HuH-7 (cell line): ENCODE measurements at regions not wholly inside any gene's neighbourhood (a gene's known extent, or its start where the extent isn't known, plus 50 kb on each side); places are given as distances from the start of the nearest gene placed in this dataset.
"Not testable (repeated sequence)": the region's sequence is repeated elsewhere in the genome, so short reads cannot be mapped to it uniquely, and the experiment has no call there.

Source experiments
- DNase-seq: peaks from one replicate; pipeline ENCODE4 v3.0.0; 2011; ENCODE audit warnings: low spot score

GRCh38 chr6:48994811-48995210 is 468.2 kb downstream of the MMUT start:
- no peak for DNase-seq

DNA sequence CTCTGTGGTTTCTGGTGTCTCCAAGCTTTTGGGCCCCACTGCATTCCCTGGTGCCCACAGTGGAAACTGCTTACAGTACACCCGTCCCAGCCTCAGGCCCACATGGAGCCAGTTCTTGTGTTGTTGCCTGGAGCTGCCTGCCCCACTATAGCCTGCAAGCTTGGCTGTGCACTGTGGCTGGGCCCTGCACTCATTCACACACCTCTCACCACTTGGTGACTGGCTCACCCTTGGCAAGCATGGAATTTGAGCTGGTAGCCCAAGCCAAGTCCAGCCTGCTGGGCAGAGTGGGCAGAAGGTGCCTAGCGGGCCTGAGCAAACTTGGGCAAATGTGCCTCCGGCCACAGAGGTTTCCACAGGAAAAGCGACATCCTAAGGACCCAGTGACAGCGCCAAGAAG is 472.3 kb downstream of the MMUT start:
- DNase-seq = no peak

GRCh38 chr6:48986845-48987244 is 476.2 kb downstream of the MMUT start:
- no peak for DNase-seq

GRCh38 chr6:48986105-48986504 is 476.9 kb downstream of the MMUT start:
- DNase-seq = no peak

DNA sequence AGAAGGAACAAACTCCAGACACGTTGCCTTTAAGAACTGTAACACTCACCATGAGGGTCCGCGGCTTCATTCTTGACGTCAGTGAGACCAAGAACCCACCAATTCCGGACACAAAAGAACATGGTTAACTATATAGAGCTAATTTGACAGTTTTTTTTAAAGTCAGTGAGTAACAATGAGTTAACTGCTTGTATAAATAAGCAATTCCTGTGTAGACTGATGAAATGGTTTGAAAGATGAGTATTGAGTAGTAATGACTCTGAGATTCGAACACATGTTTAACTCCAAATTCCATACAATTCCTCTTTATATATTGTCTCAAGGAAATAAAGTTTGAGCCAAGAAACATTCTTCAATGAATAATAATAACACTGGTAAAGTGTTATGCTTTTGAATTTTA is 478.0 kb downstream of the MMUT start:
- no peak for DNase-seq

DNA sequence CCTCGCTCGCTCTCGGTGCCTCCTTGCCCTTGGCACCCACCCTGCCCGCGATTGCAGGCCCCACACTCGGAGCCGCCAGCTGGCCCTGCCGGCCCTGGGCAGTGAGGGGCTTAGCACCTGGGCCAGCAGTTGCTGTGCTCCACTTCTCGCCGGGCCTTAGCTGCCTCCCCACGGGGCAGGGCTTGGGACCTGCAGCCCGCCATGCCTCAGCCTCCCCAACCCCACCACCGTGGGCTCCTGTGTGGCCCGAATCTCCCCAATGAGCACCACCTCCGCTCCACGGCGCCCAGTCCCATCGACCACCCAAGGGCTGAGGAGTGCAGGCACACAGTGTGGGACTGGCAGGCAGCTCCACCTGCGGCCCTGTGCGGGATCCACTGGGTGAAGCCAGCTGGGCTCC is 479.1 kb downstream of the MMUT start:
- not testable (repeated sequence) for DNase-seq

- no peak for DNase-seq
Observed at GRCh38 chr6:48983377-48983776, 479.7 kb downstream of the MMUT start.

GRCh38 chr6:48979806-48980205 is 483.2 kb downstream of the MMUT start:
- DNase-seq = no peak

DNA sequence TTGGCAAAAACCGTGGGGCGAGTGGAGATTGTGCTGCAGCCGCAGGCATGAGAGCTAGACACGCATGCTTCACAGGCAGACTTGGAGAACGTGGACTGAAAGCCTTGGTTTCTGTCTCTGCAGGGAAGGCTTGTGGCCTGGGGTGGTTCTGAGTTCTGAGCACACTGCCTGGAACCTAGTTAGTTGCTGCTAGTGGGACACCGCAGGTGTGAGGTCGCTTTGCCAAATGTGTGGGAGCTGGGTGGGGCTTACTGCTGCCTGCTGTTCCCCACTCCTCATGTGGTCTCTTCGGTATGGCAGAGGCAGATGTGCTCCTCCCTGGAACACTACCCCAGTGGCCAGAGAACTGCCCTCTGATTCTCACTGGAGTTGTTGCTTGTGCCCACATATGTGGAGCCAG is 484.0 kb downstream of the MMUT start:
- no peak for DNase-seq

GRCh38 chr6:48978016-48978415 is 485.0 kb downstream of the MMUT start:
- DNase-seq = no peak

DNA sequence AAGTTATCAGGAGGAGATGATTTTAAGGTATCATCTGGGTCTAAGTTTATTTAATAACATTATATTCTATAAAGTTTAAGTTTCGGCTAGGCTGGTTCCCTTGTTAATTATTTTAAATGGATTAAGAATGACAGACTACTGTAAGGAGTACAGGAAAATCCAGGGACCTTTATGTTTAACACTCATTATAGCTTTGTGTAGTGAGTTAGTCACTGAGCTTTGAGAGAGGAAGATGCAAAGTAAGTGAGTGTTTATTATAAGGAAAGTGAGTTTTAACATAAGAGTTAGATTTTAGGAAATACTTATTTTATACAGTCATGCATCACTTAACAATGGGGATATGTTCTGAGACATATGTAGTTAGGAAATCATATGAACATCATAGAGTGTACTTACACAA is 485.5 kb downstream of the MMUT start:
- no peak for DNase-seq

GRCh38 chr6:48973491-48973890 is 489.6 kb downstream of the MMUT start:
- DNase-seq = no peak

DNA sequence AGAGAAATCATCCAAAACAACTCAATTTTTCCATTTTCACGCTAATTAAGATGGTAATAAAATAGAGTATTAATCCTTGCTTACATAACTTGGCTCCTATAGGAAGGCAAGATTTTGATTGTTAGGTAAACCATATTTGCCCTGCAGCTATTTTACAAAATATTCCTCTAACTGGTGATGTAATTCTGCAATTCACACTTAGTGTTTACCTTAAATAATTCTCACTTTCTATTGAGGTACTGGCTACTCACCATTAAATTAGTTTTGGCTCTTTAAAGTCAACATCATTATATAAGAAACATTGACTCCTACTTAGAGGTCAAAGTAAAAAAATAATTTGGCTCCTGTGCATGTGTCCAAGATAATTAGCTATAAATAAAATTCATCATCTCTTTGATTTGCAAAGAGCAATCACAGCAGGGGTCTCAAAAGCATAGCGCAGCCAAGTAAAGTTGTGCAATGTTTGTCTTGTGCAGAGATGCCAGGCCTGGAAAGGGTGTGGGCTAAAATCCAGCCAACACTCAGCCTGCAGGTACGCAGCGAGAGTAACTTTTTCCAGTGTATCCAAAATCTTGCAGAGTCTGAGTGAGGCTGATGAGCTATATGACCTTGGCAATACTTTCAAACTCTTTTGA is 501.2 kb downstream of the MMUT start:
- DNase-seq = no peak

DNA sequence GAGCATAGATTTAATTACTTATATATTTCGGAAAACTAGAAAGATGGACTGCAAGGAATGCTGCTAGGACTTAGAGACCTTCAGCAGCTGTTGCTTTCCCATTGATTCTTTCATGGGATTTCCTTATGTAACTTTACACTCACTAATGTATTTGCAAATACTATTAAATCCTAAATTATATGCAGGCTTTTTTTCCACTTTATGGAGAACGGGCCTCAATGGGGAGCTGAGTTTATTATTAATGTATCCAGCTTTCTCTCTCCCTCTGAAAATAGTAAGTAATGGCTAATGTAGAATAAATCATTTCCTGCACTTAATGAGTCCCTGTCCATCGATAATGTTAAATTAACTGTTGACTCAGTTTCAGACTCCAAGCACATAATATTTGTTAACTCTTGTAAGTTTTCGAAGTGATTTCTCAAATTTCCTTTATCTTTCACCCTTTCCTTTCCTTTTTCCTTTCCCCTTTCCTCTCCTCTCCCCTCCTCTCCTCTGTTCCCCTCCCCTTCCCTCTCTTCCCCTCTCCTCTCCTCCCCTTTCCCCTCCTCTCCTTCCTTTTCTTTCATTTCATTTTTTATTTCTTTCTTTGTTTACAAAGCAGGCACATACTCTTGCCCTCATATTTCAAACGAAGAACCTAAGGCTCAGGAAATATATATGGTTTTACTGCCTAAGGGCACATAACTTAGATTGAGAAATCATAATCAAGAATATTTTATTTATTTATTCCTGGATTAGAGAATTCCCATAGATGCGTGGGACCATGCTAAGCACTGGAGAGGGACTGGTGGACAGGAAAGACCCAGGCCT is 503.6 kb downstream of the MMUT start:
- DNase-seq = no peak

GRCh38 chr6:48957781-48958180 is 505.3 kb downstream of the MMUT start:
- DNase-seq = no peak

GRCh38 chr6:48951917-48952316 is 511.1 kb downstream of the MMUT start:
- DNase-seq = no peak

- DNase-seq = not testable (repeated sequence)
Observed at GRCh38 chr6:48944276-48944675, 518.8 kb downstream of the MMUT start.

- no peak for DNase-seq
Observed at GRCh38 chr6:48933136-48933535, 529.9 kb downstream of the MMUT start.

- no peak for DNase-seq
Observed at GRCh38 chr6:48928937-48929336, 534.1 kb downstream of the MMUT start.

DNA sequence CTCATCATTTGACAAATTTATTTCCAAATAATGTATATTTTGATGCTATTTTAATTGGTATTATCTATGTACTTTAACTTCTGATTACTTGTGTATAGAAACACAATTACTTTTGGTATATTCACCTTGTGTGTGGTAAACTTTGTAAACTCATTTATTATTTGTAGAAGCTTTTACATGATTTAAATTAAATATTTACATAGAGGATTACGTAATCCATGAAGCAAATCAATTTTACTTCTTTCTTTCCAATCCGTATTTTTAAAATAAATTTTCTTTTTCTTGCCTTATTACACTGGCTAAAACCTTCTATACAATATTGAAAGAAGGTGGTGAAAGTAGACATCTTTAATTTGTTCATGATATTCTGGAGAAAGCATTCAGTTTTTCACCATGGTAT is 540.2 kb downstream of the MMUT start:
- DNase-seq = no peak

GRCh38 chr6:48919555-48919954 is 543.5 kb downstream of the MMUT start:
- DNase-seq = no peak

GRCh38 chr6:48917233-48917632 is 545.8 kb downstream of the MMUT start:
- DNase-seq = no peak

GRCh38 chr6:48916607-48917006 is 546.4 kb downstream of the MMUT start:
- DNase-seq = no peak

GRCh38 chr6:48915591-48915990 is 547.5 kb downstream of the MMUT start:
- no peak for DNase-seq
